DMS 273 treated with DMSO at 0.1 percent for 48 hours (cell line): ENCODE measurements at regions not wholly inside any gene's neighbourhood (a gene's known extent, or its start where the extent isn't known, plus 50 kb on each side); places are given as distances from the start of the nearest gene placed in this dataset.
"Not testable (repeated sequence)": the region's sequence is repeated elsewhere in the genome, so short reads cannot be mapped to it uniquely, and the experiment has no call there.

Experiments
- DNase-seq: peaks from one replicate; lab custom pipeline; 2025; lab: John Stamatoyannopoulos, UW

DNA sequence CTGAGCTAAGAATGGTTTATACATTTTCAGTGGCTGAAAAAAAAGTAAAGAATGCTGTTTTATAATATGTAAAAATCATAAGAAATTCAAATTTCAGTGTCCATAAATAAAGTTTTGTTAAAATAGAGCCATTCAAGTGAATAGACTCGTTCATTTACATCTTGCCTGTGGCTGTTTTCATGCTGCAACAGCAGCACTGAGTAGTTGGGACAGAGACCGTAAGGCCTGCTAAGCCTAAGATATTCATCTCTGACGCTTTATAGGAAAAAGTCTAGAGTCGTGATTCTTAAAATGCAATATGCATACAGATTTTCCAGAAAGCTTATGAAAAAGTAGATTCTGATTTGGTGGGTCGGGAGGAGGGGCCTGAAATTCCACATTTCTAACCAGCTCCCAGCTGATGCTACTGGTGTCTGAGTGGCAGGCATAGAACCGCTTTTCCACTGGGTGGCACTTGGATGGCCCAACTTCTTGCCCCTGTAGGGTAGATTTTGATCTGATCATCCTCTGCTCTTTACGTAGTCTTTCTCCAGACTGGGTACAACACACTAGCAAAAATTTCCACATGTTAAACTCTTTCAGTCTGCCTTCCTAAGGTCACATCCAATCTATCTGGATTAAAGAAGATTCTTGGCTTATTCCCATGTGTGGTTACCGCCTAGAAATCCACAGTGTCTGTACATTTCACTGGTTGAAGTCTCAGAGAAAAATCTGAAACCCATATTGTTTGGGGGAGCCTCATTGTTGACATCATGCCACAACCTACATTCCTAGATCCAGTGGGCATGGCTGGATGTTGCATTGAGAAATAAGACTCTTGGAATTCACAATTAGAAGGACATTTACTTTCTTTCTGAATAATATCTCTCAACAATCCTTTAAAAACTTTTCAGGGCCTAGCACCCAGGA, 151.2 kb downstream of the C12orf75 start:
- DNase-seq, result no peak

DNA sequence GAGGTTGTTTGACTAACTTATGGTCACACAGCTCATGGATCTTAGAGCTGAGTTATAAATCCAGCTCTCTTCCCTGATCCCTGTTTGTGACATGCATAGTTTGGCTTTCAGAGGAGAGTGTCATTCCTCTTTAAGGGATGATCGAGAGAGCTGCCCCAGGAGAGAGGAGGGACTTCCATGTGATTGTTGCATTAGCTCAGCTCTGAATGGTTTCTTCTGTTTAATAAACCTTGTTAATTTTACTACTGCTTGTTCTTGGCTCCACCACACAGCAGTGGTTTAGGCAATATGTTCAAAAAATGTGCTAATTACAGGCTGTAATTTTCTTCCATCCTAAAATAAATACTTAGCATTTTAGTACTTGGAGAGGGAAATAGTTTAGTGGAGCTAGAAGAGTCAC, 152.5 kb downstream of the C12orf75 start:
- DNase-seq, result no peak

DNA sequence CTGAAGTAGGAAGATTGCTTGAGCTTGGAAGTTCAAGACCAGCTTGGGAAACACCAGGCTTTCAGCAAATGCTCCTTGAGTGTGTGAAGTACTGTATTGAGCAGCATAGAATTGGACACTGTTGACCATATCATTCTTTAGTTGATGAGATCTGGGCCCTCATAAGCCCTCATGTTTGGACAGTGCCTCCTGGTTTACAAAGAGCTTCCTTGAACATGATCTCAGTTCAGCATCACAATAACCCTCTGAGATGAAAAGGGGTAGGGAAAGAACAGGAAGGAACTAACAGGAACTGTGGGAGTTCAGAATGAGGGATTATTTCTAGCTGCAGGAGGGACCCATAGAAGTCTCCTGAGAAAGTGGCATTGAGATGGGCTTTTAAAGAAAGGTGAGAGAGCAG, 153.2 kb downstream of the C12orf75 start:
- DNase-seq, result no peak

DNA sequence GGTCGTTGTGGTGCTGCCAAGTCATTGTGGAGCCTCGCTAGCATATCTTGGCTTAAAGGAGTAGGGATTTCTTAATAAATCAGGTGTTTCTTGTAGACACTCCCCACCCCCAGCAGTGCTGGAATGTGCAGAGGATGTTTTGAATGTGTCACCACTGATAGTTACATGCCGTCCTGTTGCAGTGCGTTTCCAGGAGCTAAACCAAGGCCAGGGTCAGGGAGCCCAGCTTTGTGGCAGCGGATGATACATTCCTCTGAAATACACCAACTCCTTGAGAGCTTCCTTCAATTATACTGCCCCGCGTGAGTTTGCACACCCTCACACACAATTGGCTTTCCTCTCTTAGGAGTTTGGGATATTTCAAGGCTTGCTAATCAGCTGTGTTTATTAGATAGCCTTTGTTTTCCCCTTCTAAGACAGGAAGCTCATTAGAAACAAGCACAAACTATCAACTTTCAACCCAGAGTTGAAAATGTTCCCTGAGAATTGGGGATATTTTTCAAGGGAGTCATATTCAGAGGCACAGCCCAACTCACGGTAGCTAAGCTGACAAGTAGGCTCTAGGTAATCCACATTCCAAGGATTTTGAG, 154.9 kb downstream of the C12orf75 start:
- DNase-seq, result no peak

DNA sequence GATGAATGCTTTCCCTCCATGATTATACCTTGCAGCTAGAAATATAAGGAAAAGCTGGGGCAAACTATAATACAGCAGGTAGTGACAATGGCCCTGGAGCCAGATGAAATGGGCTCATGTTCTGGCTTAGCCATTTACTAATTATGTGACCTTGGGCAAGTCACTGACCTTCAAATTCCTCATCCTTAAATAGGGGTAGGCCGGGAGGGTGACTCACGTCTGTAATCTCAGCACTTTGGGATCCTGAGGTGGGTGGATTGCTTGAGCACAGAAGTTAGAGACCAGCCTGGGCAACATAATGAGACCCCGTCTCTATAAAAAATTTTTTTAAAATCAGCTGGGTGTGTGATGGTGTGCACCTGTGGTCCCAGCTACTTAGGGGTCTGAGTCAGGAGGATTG, 155.4 kb downstream of the C12orf75 start:
- no peak for DNase-seq

DNA sequence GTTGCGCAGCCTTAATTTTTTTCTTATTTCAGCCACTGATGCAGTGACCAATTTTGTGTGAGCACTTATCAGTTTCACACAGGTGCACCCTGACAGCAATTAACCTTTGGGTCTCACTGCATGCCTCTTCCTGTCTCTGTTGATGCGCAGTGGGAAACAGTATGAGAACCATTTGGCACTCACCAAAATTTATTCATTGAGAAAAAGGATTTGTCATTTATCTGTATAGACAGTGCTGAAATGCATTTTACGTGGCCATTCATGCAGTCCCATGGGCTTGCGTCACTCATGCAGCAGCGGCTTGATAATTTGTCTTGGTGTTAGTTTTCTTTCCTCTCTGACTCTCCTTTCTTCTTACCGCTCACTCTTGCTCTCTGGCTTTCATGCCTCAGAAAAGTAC, 157.5 kb downstream of the C12orf75 start:
- no peak for DNase-seq

DNA sequence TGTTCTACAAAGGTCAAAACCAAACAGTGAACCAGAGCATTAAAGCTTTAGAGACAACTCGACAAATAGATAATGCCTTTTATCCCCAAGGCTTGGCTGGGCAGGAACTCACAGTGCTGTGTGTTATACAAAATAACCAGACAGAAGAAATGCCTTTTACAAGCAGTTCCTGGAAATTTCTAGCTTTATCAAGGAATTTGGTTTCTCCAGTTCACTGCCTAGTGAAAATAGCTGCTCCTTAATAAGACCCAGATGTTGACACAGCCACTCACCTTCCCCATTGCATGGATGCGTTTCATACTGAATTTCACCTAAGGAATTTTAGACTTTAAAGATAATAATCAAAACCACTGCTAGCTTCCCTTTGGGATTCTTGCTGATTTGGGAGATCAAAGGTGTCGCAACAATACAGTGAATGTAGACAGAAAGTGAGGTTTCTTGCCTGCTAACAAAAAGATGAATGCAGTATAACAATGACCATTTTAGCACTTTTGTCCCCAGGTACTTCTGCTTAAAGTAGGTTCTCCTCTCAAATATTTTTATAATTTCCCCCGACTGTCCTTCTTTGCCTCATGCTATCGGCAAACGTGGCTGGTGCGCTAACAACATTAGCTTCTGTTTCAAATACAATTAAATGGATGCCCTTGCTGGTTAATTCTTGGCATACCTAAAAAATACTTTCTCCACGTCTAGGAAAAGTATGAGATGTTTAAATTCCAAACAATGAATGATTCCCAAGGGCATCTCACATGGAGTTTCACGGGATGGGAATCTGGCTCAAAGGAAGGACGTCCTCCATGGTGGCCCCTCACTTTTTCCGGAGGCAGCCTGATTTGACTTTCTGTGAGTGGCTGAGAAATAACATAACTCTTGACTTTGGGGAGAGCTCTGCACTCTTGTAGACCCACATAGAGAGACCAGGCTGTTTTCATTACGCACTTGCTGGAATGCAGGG, 162.4 kb downstream of the C12orf75 start:
- no peak for DNase-seq

DNA sequence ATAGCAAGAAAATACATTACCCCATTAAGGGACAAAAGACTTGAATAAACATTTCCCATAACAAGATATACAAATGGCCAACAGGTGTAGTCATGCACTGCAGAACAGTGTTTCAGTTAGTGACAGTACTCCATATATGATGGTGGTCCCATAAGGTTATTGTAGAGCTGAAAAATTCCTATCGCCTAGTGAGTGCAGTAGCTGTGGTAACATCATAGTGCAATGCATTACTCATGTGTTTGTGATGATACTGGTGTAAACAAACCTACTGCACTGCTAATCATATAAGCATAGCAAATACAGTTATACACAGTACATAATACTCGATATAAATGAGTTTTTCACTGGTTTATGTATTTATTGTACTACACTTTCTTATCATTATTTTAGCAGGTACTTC, 168.7 kb downstream of the C12orf75 start:
- DNase-seq, result no peak

DNA sequence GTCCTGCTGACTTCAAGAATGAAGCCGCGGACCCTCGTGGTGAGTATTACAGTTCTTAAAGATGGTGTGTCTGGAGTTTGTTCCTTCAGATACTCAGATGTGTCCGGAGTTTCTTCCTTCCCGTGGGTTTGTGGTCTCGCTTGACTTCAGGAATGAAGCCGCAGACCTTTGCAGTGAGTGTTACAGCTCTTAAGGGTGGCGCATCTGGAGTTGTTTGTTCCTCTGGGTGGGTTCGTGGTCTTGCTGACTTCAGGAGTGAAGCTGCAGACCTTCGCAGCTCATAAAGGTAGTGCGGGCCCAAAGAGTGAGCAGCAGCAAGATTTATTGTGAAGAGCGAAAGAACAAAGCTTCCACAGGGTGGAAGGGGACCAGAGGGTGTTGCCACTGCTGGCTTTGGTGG, 170.2 kb downstream of the C12orf75 start:
- DNase-seq, result not testable (repeated sequence)

DNA sequence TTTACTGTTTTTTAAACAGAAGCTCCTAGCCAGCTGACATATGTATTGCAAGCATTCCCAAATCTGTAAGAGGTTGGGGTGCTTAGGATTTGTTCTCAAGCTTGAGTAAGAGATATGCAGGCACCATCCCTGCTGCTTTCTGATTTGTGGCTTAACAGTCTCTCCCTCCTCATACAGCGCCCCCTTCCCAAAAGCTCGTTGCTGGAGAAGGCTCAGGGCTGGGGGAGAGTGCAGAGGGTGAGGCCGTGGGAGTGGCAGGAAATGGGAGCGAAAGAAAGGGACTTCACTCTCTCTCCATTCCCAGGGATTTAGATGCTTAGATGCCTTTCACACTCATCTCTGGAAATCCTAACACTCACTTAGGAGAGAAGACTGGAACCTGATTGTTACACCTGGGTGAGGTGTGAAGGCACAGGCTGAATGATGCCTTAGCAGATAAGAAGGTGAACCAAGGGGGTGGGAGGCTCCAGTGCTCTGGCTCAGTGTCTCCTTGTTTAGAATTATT, 172.0 kb downstream of the C12orf75 start:
- DNase-seq, result no peak

DNA sequence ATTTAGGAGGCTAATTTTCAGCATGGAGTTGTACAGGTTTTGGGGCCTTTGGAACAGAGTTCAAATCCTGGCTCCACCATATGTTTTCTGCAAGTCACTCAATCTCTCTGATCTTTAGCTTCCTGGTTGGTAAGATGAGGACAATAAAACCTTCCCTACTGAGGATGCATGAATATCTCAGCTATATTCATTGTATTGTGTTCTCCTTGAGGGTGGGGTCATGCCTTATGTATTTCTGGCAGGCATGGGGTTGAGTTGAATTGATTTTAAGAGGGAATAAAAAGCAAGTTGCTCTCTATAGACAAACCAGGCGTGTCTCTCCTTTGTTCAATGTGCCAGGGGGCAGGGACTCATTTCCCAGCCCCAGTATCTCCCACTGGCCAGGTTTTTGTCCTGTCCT, 173.1 kb downstream of the C12orf75 start:
- DNase-seq, result no peak

DNA sequence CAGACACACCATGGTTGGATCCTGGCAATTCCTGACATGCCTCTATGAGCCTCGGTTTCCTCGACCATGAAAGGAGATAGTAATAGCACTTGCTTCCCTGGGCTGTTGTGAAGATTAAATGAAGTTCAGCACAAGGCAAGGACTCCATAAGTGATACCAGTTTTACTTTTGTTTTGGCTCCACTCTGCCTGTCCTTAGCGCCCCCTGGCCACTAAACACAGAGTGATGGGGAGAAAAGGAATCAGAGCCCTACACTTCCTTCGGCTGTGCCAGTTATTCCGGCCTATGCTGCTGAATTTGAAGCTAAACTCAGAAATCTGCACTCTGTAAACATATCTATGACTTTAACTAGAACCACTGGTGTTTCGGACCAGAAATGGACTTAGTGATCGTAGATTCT, 173.8 kb downstream of the C12orf75 start:
- no peak for DNase-seq

DNA sequence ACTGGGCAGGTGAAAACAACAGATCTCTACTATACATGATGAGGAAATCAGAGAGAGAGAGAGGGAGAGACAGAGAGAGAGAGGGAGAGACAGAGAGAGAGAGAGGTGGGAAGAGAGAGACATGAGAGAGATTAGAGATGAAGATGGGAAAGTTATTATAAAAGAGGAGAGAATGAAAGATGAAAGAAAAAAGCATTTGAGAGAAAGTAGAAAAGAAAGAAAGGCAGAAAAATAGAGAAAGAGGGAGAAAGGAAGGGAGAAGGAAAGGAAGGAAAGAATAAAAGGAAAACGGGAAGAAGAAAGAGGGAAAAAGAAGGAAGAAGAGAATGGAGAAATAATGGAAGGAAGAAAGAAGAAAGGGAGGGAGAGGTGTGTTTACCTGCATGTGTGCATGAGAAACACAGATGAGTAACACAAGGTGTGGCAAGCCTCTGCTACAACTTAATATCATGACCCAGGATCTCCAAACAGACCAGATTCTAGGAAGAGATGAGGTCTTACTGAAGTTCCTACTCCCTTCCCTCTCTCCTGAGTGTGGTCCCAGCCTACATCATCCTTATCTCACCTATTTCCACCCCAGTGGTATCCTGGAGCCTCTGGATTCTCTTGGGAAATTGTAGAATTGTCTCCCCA, 176.3 kb downstream of the C12orf75 start:
- DNase-seq, result no peak

DNA sequence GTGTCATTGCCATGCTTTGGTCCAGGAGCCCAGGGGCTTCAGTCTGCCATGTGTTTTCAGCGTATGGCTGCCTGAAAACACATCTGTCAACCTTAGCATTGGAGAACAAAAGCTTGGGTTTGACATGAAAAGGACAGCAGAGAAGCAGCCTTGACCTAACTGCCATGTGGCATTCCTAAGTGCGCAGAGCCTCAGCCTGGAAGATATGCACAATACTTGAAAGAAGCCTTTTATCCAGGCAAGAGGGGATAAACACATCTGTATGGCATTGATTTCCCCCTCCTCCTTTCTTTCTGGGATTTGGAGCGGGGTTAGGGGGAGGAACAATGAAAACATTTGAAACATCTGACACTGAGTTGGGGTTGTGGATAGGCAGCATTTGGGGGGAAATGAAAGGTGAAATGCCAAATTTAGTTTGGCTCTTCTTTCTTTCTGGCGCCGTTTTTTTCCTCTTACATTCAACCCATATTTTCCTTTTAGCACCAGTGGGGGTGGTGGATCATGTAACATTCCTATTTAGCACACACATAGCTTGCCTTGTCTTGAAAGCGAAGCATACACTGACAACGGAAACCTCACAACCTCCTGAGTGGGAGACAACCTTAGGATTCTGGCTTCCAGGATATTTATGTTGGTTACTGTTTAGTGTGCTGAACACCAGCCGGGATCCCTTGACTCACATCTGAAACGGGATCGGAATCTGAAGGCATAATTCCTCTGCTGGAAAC, 177.0 kb downstream of the C12orf75 start:
- DNase-seq, result no peak

DNA sequence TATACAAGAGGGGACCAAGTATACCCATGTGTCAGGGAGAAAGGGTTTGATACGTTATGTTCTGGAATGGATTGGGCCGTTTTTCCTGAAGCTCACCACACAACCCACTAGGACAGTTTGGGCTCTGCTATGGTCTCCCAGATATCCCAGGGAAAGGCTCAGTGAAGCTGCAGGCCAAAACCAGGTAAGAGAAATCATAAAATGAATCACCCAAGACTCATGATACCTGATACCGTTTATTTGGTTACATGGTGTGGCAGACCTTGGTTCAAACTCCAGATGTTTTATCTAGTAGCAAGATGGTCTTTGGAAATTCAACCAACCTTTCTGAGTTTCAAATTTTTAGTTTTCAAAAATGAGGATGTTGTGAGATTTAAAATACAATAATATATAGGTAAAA, 177.6 kb downstream of the C12orf75 start:
- DNase-seq, result no peak

DNA sequence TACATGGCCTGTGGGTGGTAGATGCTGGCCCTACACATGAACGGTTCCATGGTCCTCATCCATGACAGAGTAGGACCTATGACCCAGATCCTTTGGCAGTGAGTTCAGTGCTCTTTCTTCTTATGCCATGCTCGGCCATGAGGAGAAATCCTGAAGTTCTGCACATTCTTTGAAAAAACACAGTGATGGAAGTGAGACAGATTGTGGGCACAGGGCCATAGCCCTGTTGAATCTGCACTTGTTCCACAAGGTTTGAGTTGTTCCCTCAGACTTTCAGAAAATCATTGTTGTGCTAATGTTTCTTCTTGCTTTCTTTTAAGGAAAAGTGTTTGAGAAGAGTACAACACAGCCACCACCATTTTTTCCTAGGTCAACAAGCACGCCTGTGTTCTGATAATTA, 180.0 kb downstream of the C12orf75 start:
- no peak for DNase-seq

DNA sequence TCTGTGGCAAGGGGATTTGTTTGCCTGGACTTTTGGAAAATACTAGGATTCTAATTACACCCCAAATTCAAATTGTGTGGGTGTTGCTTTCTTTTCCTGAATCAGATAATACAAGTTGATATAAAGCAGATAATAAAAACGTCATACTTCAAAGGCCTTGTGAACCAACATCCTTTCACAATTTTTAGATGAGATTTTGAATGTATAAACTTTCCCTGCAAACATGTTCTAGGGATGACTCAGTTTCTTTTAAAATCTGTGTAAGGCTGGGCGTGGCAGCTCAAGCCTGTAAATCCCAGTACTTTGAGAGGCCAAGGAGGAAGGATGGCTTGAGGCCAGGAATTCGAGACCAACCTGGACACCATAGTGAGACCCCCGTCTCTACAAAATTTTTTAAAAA, 182.4 kb downstream of the C12orf75 start:
- not testable (repeated sequence) for DNase-seq

DNA sequence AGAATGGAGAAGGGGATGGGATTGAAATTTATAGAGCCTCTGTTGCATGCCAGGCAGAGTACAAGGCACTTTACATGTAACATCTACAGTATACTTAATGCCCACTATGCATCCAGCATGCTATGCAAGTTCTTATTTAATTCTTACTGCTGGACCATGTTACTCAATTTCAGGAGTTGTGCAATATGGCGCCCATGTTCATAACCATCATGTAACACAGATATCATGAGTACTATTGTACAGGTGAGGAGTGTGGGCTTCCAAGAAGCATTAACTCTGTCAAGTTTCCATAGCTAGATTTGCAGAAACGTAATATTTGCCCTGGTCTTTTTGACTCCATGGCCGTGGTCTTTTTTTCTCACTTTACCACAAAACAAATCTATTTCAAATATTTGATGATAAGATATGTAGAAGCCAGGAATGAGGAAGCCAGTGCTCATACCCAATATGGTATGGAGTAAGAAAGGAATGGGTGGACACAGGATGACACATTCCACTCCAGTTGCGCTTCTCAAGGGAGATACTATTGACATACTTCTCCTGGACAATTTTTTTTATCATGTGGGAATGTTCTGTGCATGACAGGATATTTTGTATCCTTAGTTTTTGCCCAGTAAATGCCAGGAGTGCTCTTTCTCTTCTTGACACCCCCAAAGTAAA, 191.8 kb downstream of the C12orf75 start:
- DNase-seq, result no peak

DNA sequence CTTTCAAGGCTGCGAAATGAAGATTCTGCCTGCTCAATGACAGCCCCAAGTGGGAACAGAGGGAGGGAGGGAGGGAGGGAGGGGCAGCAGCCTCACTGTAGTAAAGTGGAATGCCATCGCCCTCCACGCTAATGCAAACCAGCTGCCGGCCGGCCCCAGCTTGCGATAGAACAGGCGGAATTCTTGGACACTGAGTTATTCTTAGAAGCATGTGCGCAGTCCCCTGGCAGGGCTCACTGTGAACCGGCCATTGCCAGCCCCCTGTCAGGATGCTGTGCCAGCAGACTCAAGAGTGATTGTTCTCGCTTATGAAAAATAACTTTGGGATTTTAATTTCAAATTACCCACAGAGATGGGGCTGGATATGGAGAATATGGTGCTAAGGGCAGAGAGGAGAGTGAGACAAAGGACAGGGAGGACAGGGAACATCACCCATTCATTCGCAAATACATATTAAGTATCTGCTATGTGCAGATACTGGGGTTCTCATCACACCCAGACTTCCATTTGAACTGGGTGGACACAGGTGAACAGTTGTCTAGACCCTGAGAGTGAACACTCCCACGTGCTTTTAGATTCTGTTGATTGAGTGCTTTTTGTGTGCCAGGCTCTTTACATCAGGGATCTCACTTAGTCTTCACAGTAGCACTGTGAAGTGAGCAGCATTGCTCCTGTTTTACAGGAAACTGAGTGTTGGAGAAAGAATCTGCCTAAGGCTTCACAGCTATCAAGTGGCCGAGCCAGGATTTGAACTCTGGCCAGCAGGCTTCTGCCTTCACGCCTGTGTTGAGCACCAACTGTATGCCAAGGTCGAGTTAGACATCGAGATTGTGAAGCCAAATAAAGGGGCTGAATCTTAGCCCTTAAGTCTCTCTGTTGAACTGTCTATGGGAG, 192.9 kb downstream of the C12orf75 start:
- no peak for DNase-seq

DNA sequence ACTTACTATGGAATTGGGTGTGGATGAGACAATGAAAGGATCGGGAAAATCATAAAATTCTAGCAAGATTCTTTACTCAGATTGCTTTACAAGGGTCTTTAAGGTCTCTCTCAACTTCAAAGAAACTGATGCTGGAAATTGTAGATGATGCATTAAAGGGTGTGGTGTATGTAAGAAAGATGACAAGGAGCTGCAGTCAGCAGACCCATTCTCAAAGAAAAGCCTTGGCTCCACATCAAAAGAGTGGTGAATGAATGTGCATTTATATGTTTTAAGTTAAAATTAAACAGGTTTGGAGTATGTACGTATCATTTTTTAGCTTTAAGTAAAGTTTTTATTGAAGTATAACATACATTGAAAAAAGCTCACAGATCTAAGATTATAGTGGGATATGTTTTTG, 194.5 kb downstream of the C12orf75 start:
- DNase-seq, result no peak
